OCI-LY3 (cell line): ENCODE measurements at regions not wholly inside any gene's neighbourhood (a gene's known extent, or its start where the extent isn't known, plus 50 kb on each side); places are given as distances from the start of the nearest gene placed in this dataset.

Source experiments
- H2AFZ ChIP-seq: fragments of 200-600, 300-600 bp; shearing (Covaris generic); 2 replicates; pipeline ENCODE4 v1.6.0; 2014; ENCODE audit warnings: antibody characterized with exemption, low read depth, low read length
- H3K27ac ChIP-seq: fragments of 200-600, 300-600 bp; sonication (generic); 2 replicates; pipeline ENCODE4 v1.5.1; 2014; ENCODE audit warnings: mild to moderate bottlenecking, low read length, moderate library complexity, mixed read lengths
- H3K27me3 ChIP-seq: fragments of 200-600, 300-600 bp; sonication (generic); 2 replicates; pipeline ENCODE4 v1.6.1; 2014; ENCODE audit warnings: low read depth, low read length, mixed read lengths
- H3K36me3 ChIP-seq: fragments of 200-600, 300-600 bp; sonication (generic); replicated peaks from 2 replicates; pipeline ENCODE3; 2014; ENCODE audit warnings: low read depth, low read length, mixed read lengths
- H3K4me1 ChIP-seq: fragments of 300-600, 200-600 bp; sonication (generic); 2 replicates; pipeline ENCODE4 v1.6.1; 2014; ENCODE audit warnings: low read length, mixed read lengths
- H3K4me2 ChIP-seq: fragments of 200-600, 300-600 bp; sonication (generic); 2 replicates; pipeline ENCODE4 v1.6.1; 2014; ENCODE audit warnings: low read length, mixed read lengths
- H3K4me3 ChIP-seq: fragments of 300-600, 200-600 bp; sonication (generic); 2 replicates; pipeline ENCODE4 v1.5.1; 2014; ENCODE audit warnings: antibody characterized with exemption, mild to moderate bottlenecking, low read length, moderate library complexity
- H3K79me2 ChIP-seq: fragments of 300-600, 200-600 bp; shearing (Covaris generic); 2 replicates; pipeline ENCODE4 v1.6.1; 2014; ENCODE audit warnings: mild to moderate bottlenecking, low read length, mixed read lengths
- H3K9ac ChIP-seq: fragments of 300-600, 200-600 bp; shearing (Covaris generic); 2 replicates; pipeline ENCODE4 v1.6.0; 2014; ENCODE audit warnings: mild to moderate bottlenecking, low read length, moderate library complexity
- H3K9me3 ChIP-seq: fragments of 200-600, 300-600 bp; shearing (Covaris generic); 2 replicates; pipeline ENCODE4 v1.6.1; 2014; ENCODE audit warnings: low read length, mixed read lengths; ENCODE audit not compliant: insufficient read depth
- H4K20me1 ChIP-seq: fragments of 200-600, 300-600 bp; sonication (generic); 2 replicates; pipeline ENCODE4 v1.6.1; 2016; ENCODE audit warnings: low read length, mixed read lengths; ENCODE audit not compliant: insufficient read depth
- CTCF ChIP-seq: fragments of 200-600, 300-600 bp; sonication (generic); IDR thresholded peaks from 2 replicates; pipeline ENCODE4 v1.5.1; 2014; ENCODE audit warnings: antibody characterized with exemption, low read length, low read depth
- EZH2phosphoT487 ChIP-seq: fragments of 200-600 bp; shearing (Covaris generic); IDR thresholded peaks from 2 replicates; pipeline ENCODE4 v1.6.1; 2018; ENCODE audit warnings: antibody characterized with exemption, mixed run types, low read depth

GRCh38 chr3:1728510-1728909 lies 370.2 kb upstream of the CNTN4 start:
- Histone ChIP-seq H2AFZ (no peak overlapping the region), H4K20me1 (no peaks in the 10 kb centered on the region), H3K4me3 (no peak overlapping the region), H3K27ac (no peak overlapping the region), H3K9ac (no peak overlapping the region), H3K36me3 (no peaks in the 10 kb centered on the region), H3K4me1 (no peaks in the 10 kb centered on the region), H3K4me2 (no peak overlapping the region), H3K9me3 (no peaks in the 10 kb centered on the region), H3K79me2 (no peaks in the 10 kb centered on the region), H3K27me3 (no peaks in the 10 kb centered on the region)
- no peak for TF ChIP-seq EZH2phosphoT487
- TF ChIP-seq CTCF = no peak

- Histone ChIP-seq H4K20me1 (no peaks in the 10 kb centered on the region), H3K36me3 (no peaks in the 10 kb centered on the region)
- TF ChIP-seq CTCF (no peak), EZH2phosphoT487 (no peak)
Measured at GRCh38 chr3:1734494-1735122, 364.1 kb upstream of the CNTN4 start.

GRCh38 chr3:1752205-1752604 lies 346.5 kb upstream of the CNTN4 start:
- Histone ChIP-seq H3K79me2 (no peaks in the 10 kb centered on the region), H3K4me3 (no peak overlapping the region), H3K4me1 (no peaks in the 10 kb centered on the region), H3K9me3 (no peaks in the 10 kb centered on the region), H4K20me1 (no peaks in the 10 kb centered on the region), H2AFZ (no peak overlapping the region; the same call in 1 of the 2 replicates), H3K9ac (no peak overlapping the region), H3K27me3 (no peaks in the 10 kb centered on the region), H3K27ac (no peak overlapping the region), H3K36me3 (no peaks in the 10 kb centered on the region), H3K4me2 (no peak overlapping the region)
- no peak for TF ChIP-seq EZH2phosphoT487
- TF ChIP-seq CTCF = no peak

More at GRCh38 chr3:1734494-1735122, 364.1 kb upstream of the CNTN4 start:
- Histone ChIP-seq H3K9me3 (no peaks in the 10 kb centered on the region), H3K9ac (no peak overlapping the region), H3K27me3 (no peaks in the 10 kb centered on the region), H3K79me2 (no peaks in the 10 kb centered on the region), H3K27ac (no peak overlapping the region), H3K4me3 (no peak overlapping the region), H3K4me1 (no peaks in the 10 kb centered on the region), H3K4me2 (no peak overlapping the region), H2AFZ (no peak overlapping the region)

GRCh38 chr3:1766384-1766783 lies 332.3 kb upstream of the CNTN4 start:
- H3K9ac ChIP-seq = no peak overlapping the region
- H4K20me1 ChIP-seq = no peaks in the 10 kb centered on the region
- H3K4me1 ChIP-seq = no peaks in the 10 kb centered on the region
- no peaks in the 10 kb centered on the region for H3K36me3 ChIP-seq
- H3K9me3 ChIP-seq = no peaks in the 10 kb centered on the region
- H3K27me3 ChIP-seq = no peaks in the 10 kb centered on the region
- no peaks in the 10 kb centered on the region for H3K79me2 ChIP-seq
- H3K4me3 ChIP-seq = no peak overlapping the region
- no peak overlapping the region for H3K27ac ChIP-seq
- H2AFZ ChIP-seq = no peak overlapping the region
- no peak overlapping the region for H3K4me2 ChIP-seq
- no peak for TF ChIP-seq CTCF
